ENCODE measurements at regions not wholly inside any gene's neighbourhood (a gene's known extent, or its start where the extent isn't known, plus 50 kb on each side); places are given as distances from the start of the nearest gene placed in this dataset.
"Not testable (repeated sequence)": the region's sequence is repeated elsewhere in the genome, so short reads cannot be mapped to it uniquely, and the experiment has no call there.

- no peak for DNase-seq (ENCODE audit: low read depth in 2 of 2)
Observed at GRCh38 chr10:29210266-29210868, 78.5 kb upstream of the LYZL1 start.

- DNase-seq (ENCODE audit: low read depth in 2 of 2): no peak
Observed at GRCh38 chr10:29212597-29212996, 76.3 kb upstream of the LYZL1 start.

GRCh38 chr10:29214551-29214950 lies 74.3 kb upstream of the LYZL1 start:
- DNase-seq (ENCODE audit: low read depth in 2 of 2): no peak

GRCh38 chr10:29217292-29217738 lies 71.6 kb upstream of the LYZL1 start:
- no peak for DNase-seq (ENCODE audit: low read depth in 2 of 2)

- no peak for DNase-seq (ENCODE audit: low read depth in 2 of 2)
Observed at GRCh38 chr10:29223326-29223725, 65.5 kb upstream of the LYZL1 start.

GRCh38 chr10:29224631-29225030 lies 64.2 kb upstream of the LYZL1 start:
- no peak for DNase-seq (ENCODE audit: low read depth in 2 of 2)

GRCh38 chr10:29227201-29227600 lies 61.7 kb upstream of the LYZL1 start:
- no peak for DNase-seq (ENCODE audit: low read depth in 2 of 2)

- DNase-seq (ENCODE audit: low read depth in 2 of 2): no peak
Observed at GRCh38 chr10:29228562-29228961, 60.3 kb upstream of the LYZL1 start.

- DNase-seq (ENCODE audit: low read depth in 2 of 2): no peak
Observed at GRCh38 chr10:29229258-29229705, 59.6 kb upstream of the LYZL1 start.

GRCh38 chr10:29236910-29237309 lies 52.0 kb upstream of the LYZL1 start:
- not testable (repeated sequence) for DNase-seq (ENCODE audit: low read depth in 2 of 2)

- no peak for DNase-seq (ENCODE audit: low read depth in 2 of 2)
Observed at GRCh38 chr10:29237786-29238185, 51.1 kb upstream of the LYZL1 start.

- DNase-seq (ENCODE audit: low read depth in 2 of 2): no peak
Observed at GRCh38 chr10:29238523-29239135, 50.2 kb upstream of the LYZL1 start.
